DND-41 (cell line): ENCODE measurements at regions not wholly inside any gene's neighbourhood (a gene's known extent, or its start where the extent isn't known, plus 50 kb on each side); places are given as distances from the start of the nearest gene placed in this dataset.
"Not testable (repeated sequence)": the region's sequence is repeated elsewhere in the genome, so short reads cannot be mapped to it uniquely, and the experiment has no call there.

ENCODE experiments used
- ATAC-seq: fragments of 200-7000 bp; cut with Tn5 transposase; 3 replicates; pipeline ENCODE4 v1.9.1; 2021; ENCODE audit warnings: low read depth; ENCODE audit not compliant: insufficient read depth
- DNase-seq: peaks from one replicate; pipeline ENCODE4 v3.0.0-alpha.2; 2020
- H2AFZ ChIP-seq: 2 replicates; pipeline ENCODE4 v1.6.0; 2012; ENCODE audit warnings: low read depth, low read length
- H3K27ac ChIP-seq: 2 replicates; pipeline ENCODE4 v1.5.1; 2012; ENCODE audit warnings: low read length, inconsistent platforms
- H3K27me3 ChIP-seq: fragments of 200-600 bp; sonication (generic); 2 replicates; pipeline ENCODE4 v1.6.0; 2012; ENCODE audit warnings: low read length, mild to moderate bottlenecking, inconsistent platforms; ENCODE audit not compliant: insufficient read depth, poor library complexity
- H3K36me3 ChIP-seq: 2 replicates; pipeline ENCODE4 v1.5.1; 2012; ENCODE audit warnings: low read length, inconsistent platforms; ENCODE audit not compliant: insufficient read depth
- H3K4me1 ChIP-seq: 2 replicates; pipeline ENCODE4 v1.5.1; 2012; ENCODE audit warnings: mild to moderate bottlenecking, low read length; ENCODE audit not compliant: insufficient read depth
- H3K4me2 ChIP-seq: 2 replicates; pipeline ENCODE4 v1.6.0; 2012; ENCODE audit warnings: mild to moderate bottlenecking, moderate library complexity, low read length, inconsistent platforms; ENCODE audit not compliant: insufficient read depth
- H3K4me3 ChIP-seq, 2 experiments: fragments of 200-600 bp in 1 of 2; shearing (Covaris generic) in 1 of 2; 2 replicates each; pipeline ENCODE4 v1.5.1; 2012 to 2016; ENCODE audit warnings: inconsistent platforms in 2 of 2, low read length in 2 of 2, mild to moderate bottlenecking in 2 of 2, low read depth in 1 of 2, moderate library complexity in 1 of 2
- H3K79me2 ChIP-seq: 2 replicates; pipeline ENCODE4 v1.6.0; 2012; ENCODE audit warnings: low read length, inconsistent platforms; ENCODE audit not compliant: insufficient read depth
- H3K9ac ChIP-seq: 2 replicates; pipeline ENCODE4 v1.6.0; 2012; ENCODE audit warnings: low read depth, mild to moderate bottlenecking, inconsistent platforms, low read length, moderate library complexity
- H3K9me3 ChIP-seq: 2 replicates; pipeline ENCODE4 v1.5.1; 2012; ENCODE audit warnings: low read length, moderate library complexity, mild to moderate bottlenecking, inconsistent platforms; ENCODE audit not compliant: insufficient read depth, severe bottlenecking
- H4K20me1 ChIP-seq: 2 replicates; pipeline ENCODE4 v1.6.0; 2012; ENCODE audit warnings: low read length; ENCODE audit not compliant: insufficient read depth
- CTCF ChIP-seq: IDR thresholded peaks from 2 replicates; pipeline ENCODE4 v1.5.1; 2012; ENCODE audit warnings: borderline replicate concordance, low read length, moderate library complexity, mild to moderate bottlenecking; ENCODE audit not compliant: poor library complexity, severe bottlenecking; ENCODE audit errors: extremely low read depth
- EZH2 ChIP-seq: IDR thresholded peaks from 3 replicates; pipeline ENCODE4 v1.6.1; 2012; ENCODE audit warnings: borderline replicate concordance, low read depth, mild to moderate bottlenecking, moderate library complexity, low read length, inconsistent platforms; ENCODE audit not compliant: severe bottlenecking

GRCh38 chr7:121730869-121731268, 142.1 kb upstream of the PTPRZ1 start:
- no peak for TF ChIP-seq EZH2
- TF ChIP-seq CTCF: no peak
- no peaks in the 10 kb centered on the region for H3K36me3 ChIP-seq
- H3K9ac ChIP-seq: no peak overlapping the region
- no peaks in the 10 kb centered on the region for H3K27me3 ChIP-seq
- no peak overlapping the region for H2AFZ ChIP-seq
- ATAC-seq (no peak), DNase-seq (no peak)
- peaks cover 3% of the 10 kb centered on the region for H3K9me3 ChIP-seq
- no peak overlapping the region for H3K27ac ChIP-seq
- H3K4me1 ChIP-seq: no peaks in the 10 kb centered on the region
- H3K4me3 ChIP-seq: no peak overlapping the region
- H3K4me2 ChIP-seq: no peak overlapping the region
- no peaks in the 10 kb centered on the region for H4K20me1 ChIP-seq
- H3K79me2 ChIP-seq: no peaks in the 10 kb centered on the region

GRCh38 chr7:121714559-121715303, 158.2 kb upstream of the PTPRZ1 start:
- H3K27me3 ChIP-seq: no peaks in the 10 kb centered on the region
- H3K4me3 ChIP-seq: no peak overlapping the region
- H3K27ac ChIP-seq: no peak overlapping the region
- DNase-seq (no peak), ATAC-seq (no peak)
- H3K4me1 ChIP-seq: no peaks in the 10 kb centered on the region
- H3K36me3 ChIP-seq: no peaks in the 10 kb centered on the region
- no peaks in the 10 kb centered on the region for H3K79me2 ChIP-seq
- no peak overlapping the region for H2AFZ ChIP-seq
- no peaks in the 10 kb centered on the region for H3K9me3 ChIP-seq
- TF ChIP-seq CTCF: no peak
- no peak for TF ChIP-seq EZH2
- H3K4me2 ChIP-seq: no peak overlapping the region
- H3K9ac ChIP-seq: no peak overlapping the region
- H4K20me1 ChIP-seq: no peaks in the 10 kb centered on the region

- DNase-seq: not testable (repeated sequence)
Measured at GRCh38 chr7:121712961-121713360, 160.0 kb upstream of the PTPRZ1 start.

GRCh38 chr7:121697731-121698316, 175.1 kb upstream of the PTPRZ1 start:
- no peak overlapping the region for H2AFZ ChIP-seq
- H3K27me3 ChIP-seq: no peaks in the 10 kb centered on the region
- H3K9me3 ChIP-seq: no peaks in the 10 kb centered on the region
- no peaks in the 10 kb centered on the region for H3K4me1 ChIP-seq
- H3K4me3 ChIP-seq: no peak overlapping the region
- H3K9ac ChIP-seq: no peak overlapping the region
- DNase-seq (no peak), ATAC-seq (no peak)
- no peak overlapping the region for H3K4me2 ChIP-seq
- H3K36me3 ChIP-seq: no peaks in the 10 kb centered on the region
- no peaks in the 10 kb centered on the region for H4K20me1 ChIP-seq
- H3K27ac ChIP-seq: no peak overlapping the region
- TF ChIP-seq CTCF (no peak), EZH2 (no peak)
- no peaks in the 10 kb centered on the region for H3K79me2 ChIP-seq

More at GRCh38 chr7:121712961-121713360, 160.0 kb upstream of the PTPRZ1 start:
- H3K4me3 ChIP-seq, H3K9ac ChIP-seq, H3K4me1 ChIP-seq, H3K79me2 ChIP-seq, H3K27me3 ChIP-seq, H3K36me3 ChIP-seq, H4K20me1 ChIP-seq, H3K9me3 ChIP-seq, H3K27ac ChIP-seq, H2AFZ ChIP-seq, ATAC-seq, H3K4me2 ChIP-seq: not testable (repeated sequence)
